H1 (cell line): ENCODE measurements at regions not wholly inside any gene's neighbourhood (a gene's known extent, or its start where the extent isn't known, plus 50 kb on each side); places are given as distances from the start of the nearest gene placed in this dataset.

Experiments used
- CTCF ChIA-PET: fragments of 300-600 bp; sonication (Branson Sonifier 250); formaldehyde crosslinking; loops from one replicate; lab custom pipeline; 2021; ENCODE audit not compliant: partially characterized antibody; lab: Charles Lee
- POLR2A ChIA-PET: fragments of 300-600 bp; sonication (Branson Sonifier 250); formaldehyde crosslinking; loops from one replicate; lab custom pipeline; 2021; ENCODE audit warnings: inconsistent platforms; ENCODE audit not compliant: partially characterized antibody; lab: Charles Lee
- DNase-seq, 2 experiments: peaks; one replicate each; pipeline versions ENCODE4 v3.0.0 to v3.0.0-alpha.2; 2010 to 2022; ENCODE audit warnings: low spot score in 2 of 2, low read depth in 1 of 2, mixed read lengths in 1 of 2
- FAIRE-seq: peaks from 2 replicates; lab custom pipeline; 2011; peaks lifted over from hg19 to GRCh38; lab: Jason Lieb, UNC
- H2AFZ ChIP-seq: 2 replicates; pipeline ENCODE4 v1.8.1; 2012; ENCODE audit warnings: low read length, inconsistent platforms
- H2AK5ac ChIP-seq: 2 replicates; pipeline ENCODE4 v1.6.1; 2013; ENCODE audit warnings: low read depth, low read length
- H2BK120ac ChIP-seq: replicated peaks from 2 replicates; pipeline ENCODE3; 2013; ENCODE audit warnings: low read depth, low read length, inconsistent platforms
- H2BK12ac ChIP-seq: 2 replicates; pipeline ENCODE4 v1.6.1; 2013; ENCODE audit warnings: low read depth, low read length
- H2BK15ac ChIP-seq: 2 replicates; pipeline ENCODE4 v1.6.1; 2013; ENCODE audit warnings: low read length
- H2BK20ac ChIP-seq: 2 replicates; pipeline ENCODE4 v1.6.1; 2013; ENCODE audit warnings: low read length
- H2BK5ac ChIP-seq: 2 replicates; pipeline ENCODE4 v1.6.1; 2013; ENCODE audit warnings: low read depth, low read length
- H3K14ac ChIP-seq: 2 replicates; pipeline ENCODE4 v1.6.1; 2013; ENCODE audit warnings: inconsistent platforms; ENCODE audit not compliant: insufficient read length
- H3K18ac ChIP-seq: 2 replicates; pipeline ENCODE4 v1.6.1; 2013; ENCODE audit warnings: low read length; ENCODE audit errors: extremely low read depth
- H3K23ac ChIP-seq: 2 replicates; pipeline ENCODE4 v1.6.1; 2013; ENCODE audit warnings: inconsistent platforms; ENCODE audit not compliant: insufficient read length
- H3K23me2 ChIP-seq: 2 replicates; pipeline ENCODE4 v1.6.1; 2013; ENCODE audit warnings: low read depth, low read length
- H3K27ac ChIP-seq: 2 replicates; pipeline ENCODE4 v1.6.1; 2011; ENCODE audit warnings: low read depth, low read length, inconsistent platforms
- H3K27me3 ChIP-seq, 4 experiments: replicated peaks in 1 of 4; 1 replicate in 1 of 4; 2 replicates in 3 of 4; pipeline versions ENCODE4 v1.6.1 to v1.8.1; 2011 to 2013; ENCODE audit warnings: low read length in 3 of 4, mild to moderate bottlenecking in 3 of 4, inconsistent platforms in 2 of 4, mixed read lengths in 2 of 4, moderate library complexity in 1 of 4; ENCODE audit not compliant: control insufficient read depth in 3 of 4, insufficient read depth in 3 of 4; ENCODE audit errors: extremely low read depth in 1 of 4
- H3K36me3 ChIP-seq, 4 experiments: 2 replicates each; pipeline versions ENCODE4 v1.6.1 to v1.8.1; 2011 to 2013; ENCODE audit warnings: mild to moderate bottlenecking in 4 of 4, low read length in 3 of 4, moderate library complexity in 2 of 4, control low read depth in 1 of 4, inconsistent platforms in 1 of 4; ENCODE audit not compliant: insufficient read depth in 4 of 4, control insufficient read depth in 2 of 4
- H3K4ac ChIP-seq: replicated peaks from 2 replicates; pipeline ENCODE3; 2013; ENCODE audit warnings: low read length, low read depth, mixed read lengths, inconsistent platforms; ENCODE audit not compliant: insufficient read length
- H3K4me1 ChIP-seq, 4 experiments: replicated peaks in 1 of 4; 1 replicate in 1 of 4; 2 replicates in 3 of 4; pipeline versions ENCODE4 v1.6.1 to v1.8.1; 2011 to 2013; ENCODE audit warnings: low read length in 3 of 4, inconsistent platforms in 2 of 4, mixed read lengths in 1 of 4; ENCODE audit not compliant: insufficient read depth in 4 of 4, control insufficient read depth in 3 of 4
- H3K4me2 ChIP-seq, 2 experiments: 2 replicates each; pipeline versions ENCODE4 v1.6.1 to v1.8.1; 2011 to 2013; ENCODE audit warnings: low read depth in 2 of 2, low read length in 2 of 2, control low read depth in 1 of 2, inconsistent platforms in 1 of 2, mild to moderate bottlenecking in 1 of 2; ENCODE audit not compliant: insufficient read depth in 1 of 2
- H3K4me3 ChIP-seq, 4 experiments: fragments of 200-600, 300-600 bp in 1 of 4; sonication (generic), shearing (Covaris generic), sonication (Bioruptor Twin) in 1 of 4; 2 replicates each; pipeline versions ENCODE4 v1.5.1 to v1.8.1; 2011 to 2016; ENCODE audit warnings: low read length in 4 of 4, low read depth in 3 of 4, control low read depth in 2 of 4, inconsistent platforms in 2 of 4, mild to moderate bottlenecking in 2 of 4, mixed read lengths in 1 of 4, moderate library complexity in 1 of 4; ENCODE audit not compliant: insufficient read depth in 2 of 4; ENCODE audit errors: extremely low read depth in 1 of 4
- H3K56ac ChIP-seq: replicated peaks from 2 replicates; pipeline ENCODE3; 2013; ENCODE audit warnings: low read depth, mild to moderate bottlenecking, mixed read lengths, low read length, inconsistent platforms; ENCODE audit not compliant: insufficient read length
- H3K79me1 ChIP-seq: 2 replicates; pipeline ENCODE4 v1.6.1; 2013; ENCODE audit warnings: low read depth, low read length, control low read depth
- H3K79me2 ChIP-seq, 2 experiments: 2 replicates each; pipeline versions ENCODE4 v1.6.1 to v1.8.1; 2012 to 2013; ENCODE audit warnings: low read length in 2 of 2, mild to moderate bottlenecking in 2 of 2, inconsistent platforms in 1 of 2; ENCODE audit not compliant: insufficient read depth in 2 of 2, control insufficient read depth in 1 of 2
- H3K9ac ChIP-seq, 4 experiments: replicated peaks in 1 of 4; 1 replicate in 1 of 4; 2 replicates in 3 of 4; pipeline versions ENCODE4 v1.6.1 to v1.8.1; 2011 to 2013; ENCODE audit warnings: low read depth in 3 of 4, low read length in 3 of 4, control low read depth in 2 of 4, mild to moderate bottlenecking in 2 of 4, moderate library complexity in 2 of 4, inconsistent platforms in 1 of 4; ENCODE audit errors: extremely low read depth in 1 of 4
- H3K9me3 ChIP-seq, 2 experiments: 2 replicates each; pipeline versions ENCODE4 v1.6.1 to v1.8.1; 2012 to 2013; ENCODE audit warnings: mild to moderate bottlenecking in 2 of 2, moderate library complexity in 2 of 2, control low read depth in 1 of 2, inconsistent platforms in 1 of 2, low read depth in 1 of 2, low read length in 1 of 2, mixed read lengths in 1 of 2; ENCODE audit not compliant: insufficient read depth in 2 of 2
- H4K20me1 ChIP-seq, 2 experiments: replicated peaks in 1 of 2; 2 replicates each; pipeline versions ENCODE3 to v1.8.1; 2011 to 2013; ENCODE audit warnings: inconsistent platforms in 2 of 2, low read length in 2 of 2, mild to moderate bottlenecking in 1 of 2; ENCODE audit not compliant: insufficient read depth in 2 of 2, control insufficient read depth in 1 of 2
- H4K5ac ChIP-seq: 2 replicates; pipeline ENCODE4 v1.6.1; 2013; ENCODE audit warnings: low read length, low read depth, mixed read lengths, inconsistent platforms; ENCODE audit not compliant: insufficient read length
- H4K8ac ChIP-seq: 2 replicates; pipeline ENCODE4 v1.8.0; 2013; ENCODE audit warnings: mild to moderate bottlenecking, moderate library complexity, low read length, inconsistent platforms; ENCODE audit not compliant: insufficient read depth; ENCODE audit errors: extremely low read depth
- H4K91ac ChIP-seq: replicated peaks from 2 replicates; pipeline ENCODE3; 2013; ENCODE audit warnings: low read length, mixed read lengths, inconsistent platforms; ENCODE audit not compliant: insufficient read length
- CBX5 ChIP-seq: fragments of 300-800, 300-1000 bp; sonication (generic); IDR thresholded peaks from 2 replicates; pipeline ENCODE4 v1.7.1; 2016; ENCODE audit warnings: antibody characterized with exemption, low read length, low read depth
- HDAC2 ChIP-seq, 2 experiments: fragments of 300-600 bp in 1 of 2; sonication (generic) in 1 of 2; IDR thresholded peaks; 2 replicates each; pipeline ENCODE4 v1.6.1; 2011 to 2012; ENCODE audit warnings: low read depth in 2 of 2, low read length in 2 of 2, mild to moderate bottlenecking in 2 of 2, moderate library complexity in 2 of 2, borderline replicate concordance in 1 of 2, inconsistent platforms in 1 of 2
- KDM5A ChIP-seq: fragments of 200-600 bp; IDR thresholded peaks from 2 replicates; pipeline ENCODE4 v1.7.1; 2012; ENCODE audit warnings: mild to moderate bottlenecking, low read length, inconsistent platforms, mixed read lengths
- NRF1 ChIP-seq: IDR thresholded peaks from 2 replicates; pipeline ENCODE4 v1.6.1; 2011; ENCODE audit warnings: mild to moderate bottlenecking, low read depth, low read length, improper control_type of control experiment
- SIRT6 ChIP-seq: IDR thresholded peaks from one replicate; pipeline ENCODE4 v1.7.1; 2012; ENCODE audit warnings: low read length, inconsistent platforms
- SUZ12 ChIP-seq: fragments of 200-600 bp; sonication (generic); IDR thresholded peaks from 2 replicates; pipeline ENCODE4 v1.6.1; 2012; ENCODE audit warnings: mild to moderate bottlenecking, inconsistent platforms, low read length, moderate library complexity, mixed read lengths
- WGBS, 2 experiments: shearing (Covaris generic) in 1 of 2; methylation state at CpG; one replicate each; pipeline versions ENCODE4 v1.1.6 to v1.1.7; 2013 to 2015; ENCODE audit warnings: low lambda C conversion rate in 2 of 2, mixed read lengths in 2 of 2, inconsistent platforms in 1 of 2, low coverage in 1 of 2, missing lambda C conversion rate in 1 of 2; ENCODE audit not compliant: insufficient replicate concordance in 2 of 2, insufficient coverage in 1 of 2, insufficient read length in 1 of 2; ENCODE audit errors: extremely low coverage in 1 of 2, missing lambda C conversion rate in 1 of 2; 5-methylcytosine and 5-hydroxymethylcytosine counted together

DNA sequence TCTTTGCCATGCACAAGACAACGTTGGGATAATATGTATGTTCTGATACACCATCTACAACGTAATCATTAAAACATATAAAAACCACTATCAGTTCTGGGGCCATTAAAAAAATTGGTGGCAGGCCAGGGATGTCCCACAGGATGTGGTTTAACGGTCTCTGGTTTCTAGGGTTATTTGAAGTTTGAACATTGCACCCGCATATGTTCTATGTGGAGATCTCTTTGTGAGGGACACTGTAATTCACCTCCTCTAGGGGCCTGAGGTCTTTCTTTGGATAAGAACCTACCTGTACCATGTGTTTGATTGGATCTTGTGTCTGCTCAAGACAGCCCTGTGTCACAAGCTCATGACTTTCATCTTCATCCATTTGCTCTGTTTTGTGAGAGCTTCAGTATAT, 73.2 kb downstream of the GGTLC2 start:
- peaks cover 14 to 51% (median 40%) of the 10 kb centered on the region in 4 experiments for H3K27me3 ChIP-seq
- H3K23ac ChIP-seq: no peak overlapping the region

More for the DNA sequence above, 73.2 kb downstream of the GGTLC2 start:
- Histone ChIP-seq H3K23me2 (no peaks in the 10 kb centered on the region), H3K4me2 (no peak overlapping the region), H3K56ac (no peak overlapping the region), H3K36me3 (no peaks in the 10 kb centered on the region), H4K20me1 (peaks cover 0 to 2% of the 10 kb centered on the region in 2 experiments), H4K91ac (no peak overlapping the region), H2AK5ac (no peak overlapping the region), H3K4me3 (no peak overlapping the region), H3K4ac (no peak overlapping the region), H2BK20ac (no peak overlapping the region), H4K5ac (no peak overlapping the region), H3K79me1 (no peaks in the 10 kb centered on the region), H2AFZ (no peak overlapping the region), H3K14ac (no peak overlapping the region), H3K27ac (no peak overlapping the region), H4K8ac (no peak overlapping the region), H2BK12ac (no peak overlapping the region), H2BK15ac (no peak overlapping the region), H3K9me3 (peaks cover 24 to 56% of the 10 kb centered on the region in 2 experiments; a peak in 3 of 4 replicates), H3K4me1 (no peaks in the 10 kb centered on the region), H3K79me2 (no peaks in the 10 kb centered on the region), H3K9ac (no peak overlapping the region), H2BK120ac (no peak overlapping the region), H3K18ac (no peak overlapping the region), H2BK5ac (no peak overlapping the region)
- TF ChIP-seq SIRT6 (no peak), NRF1 (no peak), HDAC2 (IDR thresholded peaks at IDR 0.05; ENCODE audit: borderline replicate concordance in 1 of 2, low read depth in 2 of 2, low read length in 2 of 2) (no peak), KDM5A (no peak), CBX5 (no peak), SUZ12 (no peak)
- FAIRE-seq (no peak), DNase-seq (no peak)
- ChIA-PET POLR2A (no interaction called here), CTCF (no interaction called here)
- 75% methylated on average over 4 of the region's 4 CpGs; no CpG with 5 or more reads in 1 of the 2 experiments for WGBS, 2 experiments
